GM04504 (cell line): ENCODE measurements at regions not wholly inside any gene's neighbourhood (a gene's known extent, or its start where the extent isn't known, plus 50 kb on each side); places are given as distances from the start of the nearest gene placed in this dataset.

Source experiments
- DNase-seq: peaks from one replicate; pipeline ENCODE4 v3.0.0-alpha.2; 2012; ENCODE audit warnings: low read depth

DNA sequence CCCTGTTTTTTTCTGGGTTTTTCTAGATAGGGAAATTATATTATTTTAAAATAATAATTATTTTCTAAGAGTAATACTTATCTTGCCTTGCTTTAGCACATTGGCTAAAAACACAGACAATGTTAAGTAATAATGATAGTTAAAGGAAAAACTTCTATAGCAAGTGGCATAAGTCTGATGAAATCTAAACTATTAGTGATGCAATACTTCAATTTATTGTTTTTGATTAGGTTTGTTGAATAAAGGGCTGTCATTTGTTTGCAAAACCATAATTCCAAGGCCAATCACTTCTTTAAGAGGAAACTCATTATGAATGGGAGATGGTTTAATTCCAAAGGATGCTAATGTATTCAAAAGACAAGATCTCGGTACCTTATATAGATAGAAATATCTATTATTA is 293.8 kb upstream of the FBXL7 start:
- no peak for DNase-seq

DNA sequence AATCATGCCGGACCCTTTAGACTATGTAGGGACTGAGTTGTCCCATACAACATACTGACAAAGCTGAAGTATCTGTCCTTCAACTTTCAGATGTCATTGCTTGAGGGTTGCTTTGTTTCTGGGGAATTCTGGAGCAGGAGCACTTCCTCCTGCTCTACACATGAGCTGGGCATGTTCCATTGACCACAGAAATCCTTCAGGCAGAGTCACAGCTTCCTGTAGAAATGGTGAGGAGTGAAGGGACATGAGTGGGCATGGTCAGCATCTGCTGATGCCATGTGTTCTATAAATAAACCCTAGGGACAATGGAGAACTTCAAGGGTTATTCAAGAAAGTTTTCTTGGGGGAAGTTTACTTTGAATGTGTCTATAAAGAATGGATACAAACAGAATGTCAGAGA is 296.6 kb upstream of the FBXL7 start:
- DNase-seq: peak; percentile 24

DNA sequence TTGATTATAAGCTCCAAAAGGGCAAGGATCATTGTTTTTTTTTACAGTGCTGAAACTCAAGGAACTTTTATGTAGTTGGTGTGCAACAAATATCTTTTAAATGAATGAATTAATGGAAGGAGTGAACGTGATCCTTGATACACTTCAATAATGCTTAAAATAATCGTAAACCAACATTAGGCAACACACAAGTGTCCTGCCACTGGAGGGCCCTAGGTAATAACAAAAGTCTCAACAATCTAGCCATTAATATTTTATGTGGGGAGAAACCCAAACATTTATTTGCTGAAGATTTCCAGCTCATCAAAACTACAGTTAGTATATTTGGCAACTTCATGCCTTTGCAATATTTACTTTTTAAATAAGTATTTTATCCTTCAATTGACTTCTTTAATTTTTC is 309.0 kb upstream of the FBXL7 start:
- DNase-seq: no peak

DNA sequence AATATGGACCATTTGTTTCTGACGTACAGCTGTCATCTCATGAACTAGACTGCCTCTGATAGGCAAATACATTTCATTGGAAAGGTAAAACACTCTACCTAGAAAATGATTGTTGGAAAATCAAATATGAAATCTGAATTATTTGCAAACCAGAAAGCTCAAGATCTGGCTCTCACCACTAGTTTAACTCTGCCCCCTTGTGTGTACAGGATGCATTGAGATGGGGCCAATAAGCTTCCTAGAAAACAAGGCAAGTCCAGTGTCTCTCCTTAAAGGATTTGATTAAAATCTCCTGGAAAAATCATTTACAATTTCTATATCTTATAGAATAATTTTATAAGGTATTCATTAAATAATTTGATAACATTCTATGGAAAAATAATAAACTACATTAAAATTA is 311.9 kb upstream of the ANKH start:
- DNase-seq: no peak

DNA sequence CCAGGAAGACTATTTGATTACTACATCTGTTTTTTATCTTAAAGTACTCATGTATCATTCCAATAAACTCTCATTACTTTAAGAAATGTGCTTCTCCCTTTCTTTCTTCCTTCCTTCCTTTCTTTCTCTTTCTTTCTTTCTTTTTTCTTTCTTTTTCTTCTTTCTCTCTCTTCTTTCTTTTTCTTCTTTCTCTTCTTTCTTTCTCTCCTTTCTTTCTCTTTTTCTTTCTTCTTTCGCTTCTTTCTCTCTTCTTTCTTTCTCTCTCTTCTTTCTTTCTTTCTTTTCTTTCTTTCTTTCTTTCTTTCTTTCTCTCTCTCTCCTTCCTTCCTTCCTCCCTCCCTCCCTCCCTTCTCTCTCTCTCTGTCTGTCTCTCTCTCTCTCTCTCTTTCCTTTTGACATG is 298.6 kb upstream of the ANKH start:
- DNase-seq: no peak

- no peak for DNase-seq
These were observed 296.8 kb upstream of the ANKH start for GRCh38 chr5:15168358-15168757.

- no peak for DNase-seq
These were observed 288.5 kb upstream of the ANKH start for GRCh38 chr5:15160091-15160490.

GRCh38 chr5:15159606-15160005 is 288.0 kb upstream of the ANKH start:
- no peak for DNase-seq

DNA sequence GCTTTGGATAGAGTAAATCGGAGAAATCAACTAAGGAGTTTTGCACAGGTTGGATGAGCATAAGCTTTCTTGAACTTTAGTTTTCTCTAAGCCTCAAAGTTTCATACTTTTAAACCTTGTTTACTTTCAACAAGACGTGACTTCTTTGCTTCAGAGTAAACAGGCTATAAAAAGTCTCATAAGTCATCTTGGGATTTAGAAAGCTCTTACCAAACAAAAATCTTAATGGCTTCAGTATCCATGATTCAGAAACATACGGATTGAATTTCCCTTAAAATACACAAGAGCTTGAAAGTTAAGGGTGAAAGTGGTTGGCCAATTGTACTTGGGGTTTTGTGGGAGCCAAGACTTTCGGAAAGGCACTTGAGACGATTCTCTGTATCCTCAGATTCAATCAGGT is 270.9 kb upstream of the ANKH start:
- DNase-seq: no peak

DNA sequence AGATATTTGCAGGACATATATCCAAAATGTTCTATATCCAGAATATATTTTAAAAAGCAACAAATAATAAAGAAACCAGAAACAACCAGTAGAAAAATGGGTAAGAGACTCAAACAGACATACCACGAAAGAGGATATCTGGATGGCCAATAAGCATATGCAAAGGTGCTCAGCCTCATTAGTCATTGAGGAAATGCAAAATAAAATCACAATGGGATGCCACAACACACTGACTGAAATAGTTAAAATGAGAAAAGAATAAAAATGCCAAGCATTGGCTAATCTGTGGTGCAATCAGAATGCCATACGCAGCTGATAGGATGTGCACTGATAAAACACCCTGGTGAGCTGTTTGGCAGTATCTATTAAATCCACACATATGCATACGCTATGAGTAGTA is 265.8 kb upstream of the ANKH start:
- no peak for DNase-seq

- DNase-seq: no peak
These were observed 264.1 kb upstream of the ANKH start for GRCh38 chr5:15135661-15136060.

DNA sequence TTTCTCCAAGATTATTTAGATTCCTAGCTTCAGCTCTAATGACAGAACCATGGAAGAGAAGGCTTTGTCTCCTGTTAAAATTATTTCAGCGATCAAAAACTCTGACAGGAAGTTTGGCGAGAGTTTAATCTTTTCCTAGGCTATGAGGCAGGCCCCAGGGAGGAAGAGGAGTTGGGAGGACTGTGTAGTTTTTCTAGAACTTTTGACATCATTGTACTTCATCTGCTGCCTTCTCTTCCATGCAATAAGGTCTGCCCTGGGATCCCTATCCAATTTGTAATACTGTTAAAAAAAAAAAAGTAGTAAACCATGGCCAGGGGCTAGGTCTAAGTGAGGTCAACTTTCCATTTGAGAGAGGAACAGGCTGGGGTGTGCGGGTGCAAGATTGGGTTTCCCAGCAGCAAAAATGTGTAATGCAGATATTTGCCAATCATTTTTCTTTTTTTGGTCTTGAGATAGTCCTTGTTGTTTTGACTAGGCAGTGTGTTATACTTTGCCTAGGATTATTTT is 261.9 kb upstream of the ANKH start:
- DNase-seq: no peak

DNA sequence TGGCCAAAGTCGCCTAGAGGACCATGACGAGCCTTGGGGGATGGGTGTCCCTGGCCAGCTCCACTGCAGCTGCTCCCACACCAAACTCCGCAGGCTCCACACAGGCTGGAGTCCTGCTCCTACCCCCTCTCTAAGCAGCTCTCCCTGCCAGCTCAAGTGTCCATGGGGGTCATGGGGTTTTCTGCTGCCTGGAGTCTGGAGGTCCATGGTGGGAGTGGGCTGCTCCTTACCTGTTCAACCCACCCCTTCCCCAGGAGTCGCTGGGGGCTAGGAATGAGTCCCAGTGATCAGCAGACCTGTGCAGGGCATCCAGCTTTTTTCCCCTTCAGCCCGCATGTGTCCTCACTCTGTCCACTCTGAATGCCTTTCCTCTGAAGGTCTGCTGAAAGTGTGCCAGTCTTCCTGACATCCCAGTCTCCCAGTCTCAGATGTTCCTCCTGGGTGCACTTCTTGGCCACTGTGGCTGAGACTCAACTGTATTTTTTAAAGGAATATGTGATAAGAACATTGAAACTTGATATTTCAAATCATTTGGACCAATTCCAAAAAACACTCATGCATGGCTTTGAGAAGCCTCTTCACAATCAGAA is 261.3 kb upstream of the ANKH start:
- no peak for DNase-seq

- no peak for DNase-seq
These were observed 260.3 kb upstream of the ANKH start for GRCh38 chr5:15131909-15132308.

GRCh38 chr5:15124871-15125568 is 253.4 kb upstream of the ANKH start:
- DNase-seq: no peak

GRCh38 chr5:15124461-15124860 is 252.9 kb upstream of the ANKH start:
- no peak for DNase-seq

- DNase-seq: no peak
These were observed 246.1 kb upstream of the ANKH start for GRCh38 chr5:15117688-15118087.

GRCh38 chr5:15116996-15117395 is 245.4 kb upstream of the ANKH start:
- DNase-seq: no peak

DNA sequence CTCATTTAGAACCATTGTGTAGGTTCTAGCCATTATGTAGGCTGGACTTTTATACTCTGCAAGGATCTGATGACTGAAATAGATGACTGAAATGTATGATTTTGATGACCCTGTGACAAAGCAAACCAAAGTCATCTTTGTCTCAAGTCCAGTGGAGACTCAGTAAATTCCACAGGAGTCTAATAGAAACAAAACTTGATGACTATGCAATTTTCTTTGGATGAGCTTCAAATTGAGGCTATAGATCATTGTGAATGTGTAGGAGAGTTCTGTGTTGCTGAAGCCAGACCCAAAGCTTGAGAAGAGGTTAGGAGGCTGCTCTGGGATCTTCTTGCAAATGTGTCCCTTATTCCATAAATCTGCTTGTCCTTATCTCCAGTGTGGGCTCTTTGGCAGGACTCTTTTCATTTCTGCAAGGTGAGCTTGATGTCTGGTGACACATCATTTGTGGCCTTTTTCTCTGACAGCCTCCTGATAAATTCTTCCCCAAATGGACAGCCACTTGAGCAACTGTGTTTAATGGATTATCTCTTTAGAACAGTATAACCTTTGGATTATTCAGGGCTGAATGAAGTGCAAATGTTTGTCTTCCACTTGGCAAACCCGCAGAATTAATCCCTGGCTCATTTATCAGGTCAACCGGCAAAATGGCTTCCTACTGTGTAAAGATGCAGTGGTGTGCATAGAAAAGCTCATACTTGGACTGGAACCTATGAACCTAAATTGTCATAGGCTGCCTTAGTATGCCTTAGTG is 235.1 kb upstream of the ANKH start:
- no peak for DNase-seq

DNA sequence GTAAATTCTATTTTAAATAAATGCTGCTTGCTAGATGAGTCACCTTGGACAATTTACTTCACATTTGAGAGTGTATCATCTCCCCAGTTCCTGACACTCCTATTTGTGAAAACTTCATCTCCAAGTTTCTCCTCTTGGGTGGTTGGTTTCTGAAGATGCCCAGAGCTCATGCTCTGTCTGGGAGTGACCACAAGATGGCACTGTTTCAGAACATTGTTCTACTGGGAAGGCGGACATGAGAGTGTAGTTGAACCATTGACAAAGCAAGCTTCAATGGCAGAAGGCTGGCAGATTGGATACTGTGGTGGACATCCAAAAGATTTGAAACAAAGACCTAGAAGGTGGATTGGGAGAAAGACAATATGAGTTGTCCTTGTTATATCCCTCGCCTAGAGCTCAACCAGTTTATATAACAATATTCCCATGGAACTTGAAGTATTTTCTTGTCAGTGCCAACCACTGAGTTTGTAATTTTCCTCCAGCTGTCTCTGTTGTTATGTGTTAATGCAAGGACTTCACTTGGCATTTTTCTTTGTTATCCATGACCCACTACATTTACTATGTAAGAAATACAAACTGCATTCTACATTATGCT is 234.3 kb upstream of the ANKH start:
- DNase-seq: peak; percentile 27

DNA sequence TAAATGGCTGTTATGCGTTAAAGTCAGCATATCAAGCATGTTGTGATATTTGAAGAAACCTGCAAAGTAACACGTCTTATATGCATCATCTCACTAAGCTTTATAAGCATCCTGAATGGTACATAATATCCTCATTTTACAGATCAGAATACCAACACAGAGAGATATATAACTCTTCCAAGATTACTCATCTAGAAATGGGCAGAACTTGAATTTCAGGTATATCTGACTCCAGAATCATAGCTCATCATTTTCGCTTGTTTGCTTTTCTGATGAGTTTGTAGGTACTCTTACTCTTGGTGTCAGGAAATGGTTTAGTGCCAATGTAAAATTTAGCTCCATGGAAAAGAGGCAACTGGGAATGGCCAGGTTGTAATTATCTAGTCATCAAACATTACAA is 232.3 kb upstream of the ANKH start:
- no peak for DNase-seq

DNA sequence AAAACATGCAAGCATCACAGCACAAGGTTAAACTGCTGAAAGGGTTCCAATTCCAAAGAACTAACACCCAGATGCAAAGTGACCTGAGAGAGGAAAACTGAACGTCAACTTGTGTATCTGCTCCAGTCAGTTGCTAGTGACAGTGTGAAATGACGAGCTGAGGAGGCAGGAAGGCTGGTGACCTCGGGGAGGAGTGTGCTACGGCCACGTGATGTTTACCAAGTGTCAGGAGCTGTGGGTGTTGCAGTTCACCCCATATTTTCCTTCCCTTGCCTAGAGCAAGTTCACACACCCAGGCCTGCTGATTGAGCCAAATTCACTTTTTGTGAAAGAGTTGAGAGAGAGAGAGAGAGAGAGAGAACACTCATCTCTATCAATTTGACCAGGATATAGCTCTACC is 231.6 kb upstream of the ANKH start:
- no peak for DNase-seq

- DNase-seq: no peak
These were observed 226.0 kb upstream of the ANKH start for GRCh38 chr5:15097552-15097951.
